22Rv1 (cell line): ENCODE measurements at regions not wholly inside any gene's neighbourhood (a gene's known extent, or its start where the extent isn't known, plus 50 kb on each side); places are given as distances from the start of the nearest gene placed in this dataset.

Experiments used
- H3K27ac ChIP-seq: fragments of 450-650 bp; 2 replicates; pipeline ENCODE4 v1.5.1; 2017
- CTCF ChIP-seq: fragments of 450-650 bp; IDR thresholded peaks from 2 replicates; pipeline ENCODE4 v1.5.1; 2017; ENCODE audit warnings: mild to moderate bottlenecking
- ZFX ChIP-seq: fragments of 450-650 bp; IDR thresholded peaks from 2 replicates; pipeline ENCODE4 v1.6.1; 2017; ENCODE audit warnings: antibody characterized with exemption, borderline replicate concordance

- H3K27ac ChIP-seq = no peak overlapping the region
- TF ChIP-seq ZFX (no peak), CTCF (no peak)
Observed at GRCh38 chr7:35389636-35390035, 135.7 kb upstream of the TBX20 start.

- no peak for TF ChIP-seq ZFX
- no peak for TF ChIP-seq CTCF
- H3K27ac ChIP-seq = no peak overlapping the region
Observed at GRCh38 chr7:35386816-35387706, 133.2 kb upstream of the TBX20 start.

GRCh38 chr7:35386082-35386815, 132.3 kb upstream of the TBX20 start:
- TF ChIP-seq CTCF (no peak), ZFX (no peak)
- no peak overlapping the region for H3K27ac ChIP-seq

GRCh38 chr7:35384761-35385700, 131.1 kb upstream of the TBX20 start:
- TF ChIP-seq CTCF (no peak), ZFX (no peak)
- H3K27ac ChIP-seq = no peak overlapping the region

GRCh38 chr7:35380739-35381224, 126.9 kb upstream of the TBX20 start:
- H3K27ac ChIP-seq = no peak overlapping the region
- TF ChIP-seq CTCF (no peak), ZFX (no peak)

GRCh38 chr7:35379481-35379880, 125.6 kb upstream of the TBX20 start:
- TF ChIP-seq CTCF = no peak
- no peak for TF ChIP-seq ZFX
- no peak overlapping the region for H3K27ac ChIP-seq
